GM21423 (cell line): ENCODE measurements at regions not wholly inside any gene's neighbourhood (a gene's known extent, or its start where the extent isn't known, plus 50 kb on each side); places are given as distances from the start of the nearest gene placed in this dataset.
"Not testable (repeated sequence)": the region's sequence is repeated elsewhere in the genome, so short reads cannot be mapped to it uniquely, and the experiment has no call there.

Experiments
- ATAC-seq: cut with Tn5 transposase; IDR thresholded peaks from one replicate; pipeline ENCODE4 v1.9.1; 2021; ENCODE audit warnings: mild to moderate bottlenecking, moderate library complexity; ENCODE audit not compliant: unreplicated experiment

- not testable (repeated sequence) for ATAC-seq
Measured at GRCh38 chr17:20633268-20634059, 53.9 kb downstream of the CDRT15L2 start.

DNA sequence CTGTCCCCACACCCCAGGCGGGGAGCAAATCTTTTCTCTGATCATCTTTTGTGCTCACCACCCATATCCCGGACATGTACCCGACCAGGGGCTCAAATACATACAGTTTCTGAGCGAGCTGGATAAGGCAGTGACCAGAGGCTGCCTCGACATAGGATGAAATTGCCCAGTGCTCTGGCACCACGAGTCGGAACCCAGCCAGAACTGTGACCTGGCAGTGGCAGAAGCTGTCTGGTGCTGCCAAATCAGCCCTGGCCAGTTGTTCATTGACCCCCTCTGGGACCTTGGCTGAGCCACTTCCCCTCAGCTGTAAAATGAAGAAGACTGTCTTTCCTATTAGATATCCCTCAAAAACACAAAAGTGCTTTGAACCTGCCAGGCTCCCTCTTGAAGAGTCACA, 60.6 kb downstream of the CDRT15L2 start:
- ATAC-seq: not testable (repeated sequence)

- not testable (repeated sequence) for ATAC-seq
Measured at GRCh38 chr17:20646661-20647272, 67.2 kb downstream of the CDRT15L2 start.

DNA sequence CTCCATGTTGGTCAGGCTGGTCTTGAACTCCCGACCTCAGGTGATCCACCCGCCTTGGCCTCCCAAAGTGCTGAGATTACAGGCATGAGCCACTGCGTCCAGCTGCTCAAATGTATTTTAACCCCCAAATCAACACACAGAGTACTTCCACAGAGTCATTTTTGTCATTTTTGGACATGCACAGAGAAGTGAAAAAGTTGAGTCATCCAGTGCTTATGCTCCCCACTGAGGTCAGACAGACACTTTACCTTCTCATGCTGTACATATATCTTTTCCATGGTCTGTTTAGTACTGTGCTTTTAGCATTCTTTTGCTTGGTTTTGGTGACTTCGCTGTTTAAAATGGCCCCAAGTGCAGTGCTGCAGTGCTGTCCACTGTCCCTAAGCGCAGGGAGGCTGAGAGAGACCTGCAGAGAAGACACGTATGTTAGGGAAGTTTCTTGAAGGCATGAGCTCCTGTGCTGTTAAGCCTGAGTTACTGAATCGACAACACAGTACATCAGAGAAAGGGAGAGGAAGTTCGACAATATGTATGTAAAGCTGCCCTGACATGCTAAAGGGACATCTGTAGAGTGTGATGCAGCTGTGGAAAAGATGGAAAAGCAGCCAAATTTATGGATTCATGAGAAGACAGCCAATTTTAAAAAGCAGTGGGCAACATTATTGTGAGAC, 69.7 kb downstream of the CDRT15L2 start:
- ATAC-seq: peak; percentile 85

DNA sequence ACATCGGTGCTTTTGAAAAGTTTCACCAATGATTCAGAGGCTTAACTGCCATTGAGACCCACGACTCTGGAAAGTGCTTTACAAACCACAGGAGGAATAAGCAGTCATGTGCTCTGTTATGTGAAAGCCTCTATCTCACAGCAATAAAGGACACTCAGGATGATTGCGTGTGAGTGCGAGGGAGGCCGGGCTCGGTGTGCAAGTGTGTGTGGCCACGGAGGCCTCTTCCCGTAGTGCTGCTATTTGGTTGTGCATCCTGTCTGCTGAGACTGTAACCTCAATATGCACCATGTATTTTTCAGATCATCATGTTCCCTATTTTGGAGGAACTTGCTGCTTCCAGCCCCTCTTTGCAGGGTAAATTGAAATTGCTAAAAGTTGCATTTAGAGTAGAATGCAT, 71.5 kb downstream of the CDRT15L2 start:
- ATAC-seq: not testable (repeated sequence)

DNA sequence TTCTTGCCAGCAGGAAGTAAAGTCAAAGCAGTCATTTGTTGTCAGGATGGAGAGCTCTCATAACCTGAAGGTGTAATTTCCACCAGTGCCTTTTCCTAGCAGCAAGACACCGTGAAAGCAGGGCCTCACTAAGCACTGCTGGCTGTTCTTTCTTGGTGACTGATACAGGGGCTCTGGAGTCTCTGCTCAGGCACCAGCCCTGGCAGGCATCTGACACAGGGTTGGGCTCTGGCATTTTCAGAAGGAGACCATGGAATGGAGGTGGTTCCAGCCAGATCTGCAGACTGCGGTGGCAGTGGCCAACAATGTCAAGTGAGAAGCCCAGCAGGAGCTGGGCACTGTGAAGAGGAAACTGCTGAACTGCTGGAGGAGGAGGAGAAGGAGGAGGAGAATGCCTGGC, 72.2 kb downstream of the CDRT15L2 start:
- ATAC-seq: not testable (repeated sequence)

GRCh38 chr17:20653391-20653790, 73.9 kb downstream of the CDRT15L2 start:
- ATAC-seq: not testable (repeated sequence)

DNA sequence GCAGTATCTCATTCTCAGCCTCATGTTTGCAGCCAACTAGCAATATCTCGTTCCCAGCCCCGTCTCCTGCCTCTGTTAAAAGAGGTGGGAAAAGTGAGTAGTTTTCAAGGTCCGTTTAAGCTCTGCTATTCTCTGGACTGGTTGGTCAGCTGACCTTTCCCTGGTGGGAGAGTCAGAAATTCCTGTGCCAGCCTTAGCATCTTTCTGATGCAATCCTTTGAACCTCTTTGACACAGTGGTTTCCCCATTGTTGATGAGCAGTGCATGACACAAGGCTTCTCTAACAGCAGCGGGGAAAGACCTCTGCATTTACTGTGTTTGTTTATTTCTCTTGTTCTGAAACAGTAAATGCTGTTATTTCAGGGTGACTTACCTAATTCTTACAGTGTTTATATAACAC, 74.6 kb downstream of the CDRT15L2 start:
- ATAC-seq: not testable (repeated sequence)

DNA sequence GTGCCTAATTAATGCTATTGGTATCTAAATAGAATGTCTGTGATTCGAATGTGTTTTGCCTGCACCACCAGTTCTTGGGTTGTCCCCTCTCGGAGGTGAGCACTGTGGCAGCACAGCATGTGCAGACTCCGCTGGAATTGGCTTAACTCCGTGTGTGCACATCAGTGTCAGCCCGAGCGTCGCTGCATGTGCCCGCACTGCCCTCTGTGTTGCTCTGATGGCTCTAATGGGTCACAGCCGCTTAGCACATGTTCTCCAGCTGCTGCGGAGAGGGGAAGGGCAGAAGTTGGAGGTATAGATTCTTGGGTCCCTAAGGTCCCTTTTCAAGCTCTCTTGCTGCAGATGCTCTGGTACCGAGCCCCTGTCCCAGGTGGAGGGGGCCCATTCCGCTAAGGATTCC, 75.1 kb downstream of the CDRT15L2 start:
- not testable (repeated sequence) for ATAC-seq

GRCh38 chr17:20665103-20665955, 85.8 kb downstream of the CDRT15L2 start:
- peak; percentile 67 for ATAC-seq

GRCh38 chr17:20666689-20667088, 87.2 kb downstream of the CDRT15L2 start:
- ATAC-seq: not testable (repeated sequence)

DNA sequence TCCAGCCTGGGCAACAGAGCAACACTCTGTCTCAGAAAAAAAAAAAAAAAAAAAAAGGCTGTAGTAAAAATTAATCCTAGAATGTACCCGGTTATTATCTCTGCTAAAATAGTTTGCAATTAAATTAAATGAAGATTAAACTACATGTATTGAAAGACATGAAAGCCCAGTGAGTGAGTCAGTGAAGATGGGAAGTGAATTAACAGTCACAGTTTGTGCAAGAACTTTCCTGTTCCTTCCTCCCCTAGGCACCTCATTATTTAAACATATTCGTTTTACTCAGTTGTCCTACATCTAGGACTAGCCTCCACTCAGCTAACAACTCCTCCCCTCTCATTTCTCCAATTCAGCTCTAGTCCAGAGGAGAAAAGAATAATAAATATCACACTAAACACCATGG, 88.2 kb downstream of the CDRT15L2 start:
- ATAC-seq: not testable (repeated sequence)

- not testable (repeated sequence) for ATAC-seq
Measured at GRCh38 chr17:20668316-20668715, 88.8 kb downstream of the CDRT15L2 start.

DNA sequence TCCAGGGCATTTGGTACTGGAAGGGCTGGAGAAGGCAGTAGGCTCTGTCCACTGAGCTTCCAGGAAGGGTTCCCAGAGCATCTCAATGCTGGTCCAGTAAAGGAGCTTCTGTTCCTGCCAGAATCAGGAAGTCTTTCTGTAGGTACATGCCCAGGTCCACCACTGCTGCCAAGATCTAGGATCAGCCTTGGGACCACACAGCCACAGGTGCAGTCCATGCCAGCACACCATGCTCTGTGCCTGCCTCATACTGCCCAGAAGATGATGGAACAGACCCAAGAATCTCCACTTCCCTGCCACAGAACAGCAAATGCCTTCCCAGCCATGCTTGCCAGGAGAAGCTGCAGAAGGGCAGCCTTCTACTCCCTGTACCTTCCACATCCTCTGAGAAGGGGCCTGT, 89.3 kb downstream of the CDRT15L2 start:
- not testable (repeated sequence) for ATAC-seq

DNA sequence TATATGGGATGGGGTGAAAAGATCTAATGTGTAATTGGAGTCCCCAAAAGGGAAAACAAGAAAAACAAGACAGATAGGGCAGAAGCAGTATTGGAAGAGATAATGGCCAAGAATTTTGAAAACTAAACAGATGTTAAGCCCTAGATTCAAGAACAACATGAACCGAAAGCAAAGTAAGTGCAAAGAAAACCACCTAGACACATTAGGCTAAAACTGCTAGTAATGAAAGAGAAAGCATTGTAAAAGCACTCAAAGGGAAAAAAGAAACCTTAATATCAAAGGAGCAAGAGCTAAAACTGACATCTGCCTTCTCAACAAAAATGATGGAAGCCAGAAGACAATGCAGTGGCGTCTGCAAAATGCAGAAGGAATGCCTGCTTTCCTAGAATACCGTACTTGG, 91.0 kb downstream of the CDRT15L2 start:
- peak; percentile 71 for ATAC-seq

DNA sequence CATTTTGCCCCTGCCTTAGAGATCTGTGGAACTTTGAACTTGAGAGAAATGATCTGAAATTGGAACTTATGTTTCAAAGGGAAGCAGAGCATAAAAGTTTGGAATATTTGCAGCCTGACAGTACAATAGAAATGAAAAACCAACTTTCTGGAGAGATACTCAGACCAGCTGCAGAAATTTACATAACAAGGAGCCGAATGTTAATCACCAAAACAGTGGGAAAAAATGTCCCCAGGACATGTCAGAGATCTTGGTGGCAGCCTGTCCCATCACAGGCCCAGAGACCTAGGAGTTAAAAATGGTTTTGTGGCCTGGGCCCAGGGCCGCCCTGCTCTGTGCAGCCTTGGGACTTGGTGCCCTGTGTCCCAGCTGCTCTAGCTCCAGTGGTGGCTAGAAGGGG, 94.8 kb downstream of the CDRT15L2 start:
- ATAC-seq: not testable (repeated sequence)

- not testable (repeated sequence) for ATAC-seq
Measured at GRCh38 chr17:20675707-20676106, 96.2 kb downstream of the CDRT15L2 start.

DNA sequence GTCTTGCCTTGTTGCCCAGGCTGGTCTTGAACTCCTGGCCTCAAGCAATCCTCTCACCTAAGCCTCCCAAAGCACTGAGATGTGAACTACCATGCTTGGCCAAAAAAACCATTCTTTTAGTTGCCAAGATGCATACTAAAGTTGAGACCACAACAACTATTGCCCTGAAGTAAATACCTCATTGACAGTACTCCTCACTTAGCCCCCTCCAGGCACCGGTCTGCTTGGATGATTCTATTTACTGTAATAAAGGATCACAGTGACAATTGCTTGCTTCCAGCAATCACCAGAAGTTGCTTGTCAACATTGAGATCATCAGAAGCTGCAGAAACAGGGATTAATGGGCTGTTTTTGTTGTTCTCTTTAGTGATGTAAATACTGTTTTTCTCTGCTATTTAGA, 97.1 kb downstream of the CDRT15L2 start:
- not testable (repeated sequence) for ATAC-seq

DNA sequence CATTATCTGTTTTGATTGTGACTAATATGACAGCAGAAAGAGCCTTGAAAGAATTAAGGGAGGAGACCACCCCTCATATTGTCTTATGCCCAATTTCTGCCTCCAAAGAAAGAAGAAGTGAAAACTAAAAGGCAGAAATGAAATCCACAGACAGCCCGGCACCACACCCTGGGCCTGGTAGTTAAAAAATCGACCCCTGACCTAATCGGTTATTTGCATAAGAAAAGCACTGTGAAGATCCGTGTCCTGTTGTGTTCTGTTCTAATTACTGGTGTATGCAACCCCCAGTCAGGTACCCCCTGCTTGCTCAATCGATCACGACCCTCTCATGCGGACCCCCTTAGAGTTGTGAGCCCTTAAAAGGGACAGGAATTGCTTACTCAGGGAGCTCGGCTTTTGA, 97.9 kb downstream of the CDRT15L2 start:
- ATAC-seq: not testable (repeated sequence)

DNA sequence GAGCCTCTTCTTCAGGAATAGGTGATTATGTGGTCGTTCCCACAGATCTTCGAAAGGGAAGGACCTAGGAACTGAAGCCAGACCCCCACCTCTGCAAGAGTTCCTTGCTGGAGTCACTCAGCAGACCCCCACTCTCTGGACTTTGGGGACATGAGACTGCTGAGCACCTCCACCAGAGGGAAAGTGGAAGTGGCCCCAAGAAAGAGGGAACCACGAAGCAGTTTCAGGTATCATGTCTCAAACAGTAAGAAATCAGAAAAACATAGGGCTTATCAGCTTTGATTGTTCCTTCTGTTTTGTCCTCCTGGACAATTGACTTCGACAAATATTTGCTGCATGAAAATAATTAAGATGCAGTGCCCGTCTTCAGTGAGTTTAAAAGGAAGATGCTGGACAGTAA, 98.9 kb downstream of the CDRT15L2 start:
- ATAC-seq: not testable (repeated sequence)
